H1 (cell line): ENCODE measurements at regions not wholly inside any gene's neighbourhood (a gene's known extent, or its start where the extent isn't known, plus 50 kb on each side); places are given as distances from the start of the nearest gene placed in this dataset.

Experiments
- CTCF ChIA-PET: fragments of 300-600 bp; sonication (Branson Sonifier 250); formaldehyde crosslinking; loops from one replicate; lab custom pipeline; 2021; ENCODE audit not compliant: partially characterized antibody; lab: Charles Lee
- POLR2A ChIA-PET: fragments of 300-600 bp; sonication (Branson Sonifier 250); formaldehyde crosslinking; loops from one replicate; lab custom pipeline; 2021; ENCODE audit warnings: inconsistent platforms; ENCODE audit not compliant: partially characterized antibody; lab: Charles Lee
- DNase-seq, 2 experiments: peaks; one replicate each; pipeline versions ENCODE4 v3.0.0 to v3.0.0-alpha.2; 2010 to 2022; ENCODE audit warnings: low spot score in 2 of 2, low read depth in 1 of 2, mixed read lengths in 1 of 2
- FAIRE-seq: peaks from 2 replicates; lab custom pipeline; 2011; peaks lifted over from hg19 to GRCh38; lab: Jason Lieb, UNC
- H2AFZ ChIP-seq: 2 replicates; pipeline ENCODE4 v1.8.1; 2012; ENCODE audit warnings: low read length, inconsistent platforms
- H2AK5ac ChIP-seq: 2 replicates; pipeline ENCODE4 v1.6.1; 2013; ENCODE audit warnings: low read depth, low read length
- H2BK120ac ChIP-seq: replicated peaks from 2 replicates; pipeline ENCODE3; 2013; ENCODE audit warnings: low read depth, low read length, inconsistent platforms
- H2BK12ac ChIP-seq: 2 replicates; pipeline ENCODE4 v1.6.1; 2013; ENCODE audit warnings: low read depth, low read length
- H2BK15ac ChIP-seq: 2 replicates; pipeline ENCODE4 v1.6.1; 2013; ENCODE audit warnings: low read length
- H2BK20ac ChIP-seq: 2 replicates; pipeline ENCODE4 v1.6.1; 2013; ENCODE audit warnings: low read length
- H2BK5ac ChIP-seq: 2 replicates; pipeline ENCODE4 v1.6.1; 2013; ENCODE audit warnings: low read depth, low read length
- H3K14ac ChIP-seq: 2 replicates; pipeline ENCODE4 v1.6.1; 2013; ENCODE audit warnings: inconsistent platforms; ENCODE audit not compliant: insufficient read length
- H3K18ac ChIP-seq: 2 replicates; pipeline ENCODE4 v1.6.1; 2013; ENCODE audit warnings: low read length; ENCODE audit errors: extremely low read depth
- H3K23ac ChIP-seq: 2 replicates; pipeline ENCODE4 v1.6.1; 2013; ENCODE audit warnings: inconsistent platforms; ENCODE audit not compliant: insufficient read length
- H3K23me2 ChIP-seq: 2 replicates; pipeline ENCODE4 v1.6.1; 2013; ENCODE audit warnings: low read depth, low read length
- H3K27ac ChIP-seq: 2 replicates; pipeline ENCODE4 v1.6.1; 2011; ENCODE audit warnings: low read depth, low read length, inconsistent platforms
- H3K27me3 ChIP-seq, 4 experiments: replicated peaks in 1 of 4; 1 replicate in 1 of 4; 2 replicates in 3 of 4; pipeline versions ENCODE4 v1.6.1 to v1.8.1; 2011 to 2013; ENCODE audit warnings: low read length in 3 of 4, mild to moderate bottlenecking in 3 of 4, inconsistent platforms in 2 of 4, mixed read lengths in 2 of 4, moderate library complexity in 1 of 4; ENCODE audit not compliant: control insufficient read depth in 3 of 4, insufficient read depth in 3 of 4; ENCODE audit errors: extremely low read depth in 1 of 4
- H3K36me3 ChIP-seq, 4 experiments: 2 replicates each; pipeline versions ENCODE4 v1.6.1 to v1.8.1; 2011 to 2013; ENCODE audit warnings: mild to moderate bottlenecking in 4 of 4, low read length in 3 of 4, moderate library complexity in 2 of 4, control low read depth in 1 of 4, inconsistent platforms in 1 of 4; ENCODE audit not compliant: insufficient read depth in 4 of 4, control insufficient read depth in 2 of 4
- H3K4ac ChIP-seq: replicated peaks from 2 replicates; pipeline ENCODE3; 2013; ENCODE audit warnings: low read length, low read depth, mixed read lengths, inconsistent platforms; ENCODE audit not compliant: insufficient read length
- H3K4me1 ChIP-seq, 4 experiments: replicated peaks in 1 of 4; 1 replicate in 1 of 4; 2 replicates in 3 of 4; pipeline versions ENCODE4 v1.6.1 to v1.8.1; 2011 to 2013; ENCODE audit warnings: low read length in 3 of 4, inconsistent platforms in 2 of 4, mixed read lengths in 1 of 4; ENCODE audit not compliant: insufficient read depth in 4 of 4, control insufficient read depth in 3 of 4
- H3K4me2 ChIP-seq, 2 experiments: 2 replicates each; pipeline versions ENCODE4 v1.6.1 to v1.8.1; 2011 to 2013; ENCODE audit warnings: low read depth in 2 of 2, low read length in 2 of 2, control low read depth in 1 of 2, inconsistent platforms in 1 of 2, mild to moderate bottlenecking in 1 of 2; ENCODE audit not compliant: insufficient read depth in 1 of 2
- H3K4me3 ChIP-seq, 4 experiments: fragments of 200-600, 300-600 bp in 1 of 4; sonication (generic), shearing (Covaris generic), sonication (Bioruptor Twin) in 1 of 4; 2 replicates each; pipeline versions ENCODE4 v1.5.1 to v1.8.1; 2011 to 2016; ENCODE audit warnings: low read length in 4 of 4, low read depth in 3 of 4, control low read depth in 2 of 4, inconsistent platforms in 2 of 4, mild to moderate bottlenecking in 2 of 4, mixed read lengths in 1 of 4, moderate library complexity in 1 of 4; ENCODE audit not compliant: insufficient read depth in 2 of 4; ENCODE audit errors: extremely low read depth in 1 of 4
- H3K56ac ChIP-seq: replicated peaks from 2 replicates; pipeline ENCODE3; 2013; ENCODE audit warnings: low read depth, mild to moderate bottlenecking, mixed read lengths, low read length, inconsistent platforms; ENCODE audit not compliant: insufficient read length
- H3K79me1 ChIP-seq: 2 replicates; pipeline ENCODE4 v1.6.1; 2013; ENCODE audit warnings: low read depth, low read length, control low read depth
- H3K79me2 ChIP-seq, 2 experiments: 2 replicates each; pipeline versions ENCODE4 v1.6.1 to v1.8.1; 2012 to 2013; ENCODE audit warnings: low read length in 2 of 2, mild to moderate bottlenecking in 2 of 2, inconsistent platforms in 1 of 2; ENCODE audit not compliant: insufficient read depth in 2 of 2, control insufficient read depth in 1 of 2
- H3K9ac ChIP-seq, 4 experiments: replicated peaks in 1 of 4; 1 replicate in 1 of 4; 2 replicates in 3 of 4; pipeline versions ENCODE4 v1.6.1 to v1.8.1; 2011 to 2013; ENCODE audit warnings: low read depth in 3 of 4, low read length in 3 of 4, control low read depth in 2 of 4, mild to moderate bottlenecking in 2 of 4, moderate library complexity in 2 of 4, inconsistent platforms in 1 of 4; ENCODE audit errors: extremely low read depth in 1 of 4
- H3K9me3 ChIP-seq, 2 experiments: 2 replicates each; pipeline versions ENCODE4 v1.6.1 to v1.8.1; 2012 to 2013; ENCODE audit warnings: mild to moderate bottlenecking in 2 of 2, moderate library complexity in 2 of 2, control low read depth in 1 of 2, inconsistent platforms in 1 of 2, low read depth in 1 of 2, low read length in 1 of 2, mixed read lengths in 1 of 2; ENCODE audit not compliant: insufficient read depth in 2 of 2
- H4K20me1 ChIP-seq, 2 experiments: replicated peaks in 1 of 2; 2 replicates each; pipeline versions ENCODE3 to v1.8.1; 2011 to 2013; ENCODE audit warnings: inconsistent platforms in 2 of 2, low read length in 2 of 2, mild to moderate bottlenecking in 1 of 2; ENCODE audit not compliant: insufficient read depth in 2 of 2, control insufficient read depth in 1 of 2
- H4K5ac ChIP-seq: 2 replicates; pipeline ENCODE4 v1.6.1; 2013; ENCODE audit warnings: low read length, low read depth, mixed read lengths, inconsistent platforms; ENCODE audit not compliant: insufficient read length
- H4K8ac ChIP-seq: 2 replicates; pipeline ENCODE4 v1.8.0; 2013; ENCODE audit warnings: mild to moderate bottlenecking, moderate library complexity, low read length, inconsistent platforms; ENCODE audit not compliant: insufficient read depth; ENCODE audit errors: extremely low read depth
- H4K91ac ChIP-seq: replicated peaks from 2 replicates; pipeline ENCODE3; 2013; ENCODE audit warnings: low read length, mixed read lengths, inconsistent platforms; ENCODE audit not compliant: insufficient read length
- BCL11A ChIP-seq, 2 experiments: IDR thresholded peaks; one replicate each; pipeline ENCODE4 v1.6.1; 2011; ENCODE audit warnings: low read depth in 2 of 2, low read length in 2 of 2, mild to moderate bottlenecking in 2 of 2
- BRCA1 ChIP-seq: IDR thresholded peaks from 2 replicates; pipeline ENCODE4 v1.6.1; 2012; ENCODE audit warnings: low read depth, low read length, improper control_type of control experiment
- CBX5 ChIP-seq: fragments of 300-800, 300-1000 bp; sonication (generic); IDR thresholded peaks from 2 replicates; pipeline ENCODE4 v1.7.1; 2016; ENCODE audit warnings: antibody characterized with exemption, low read length, low read depth
- CBX8 ChIP-seq: fragments of 300-800, 300-1000 bp; sonication (generic); IDR thresholded peaks from 2 replicates; pipeline ENCODE4 v1.7.1; 2016; ENCODE audit warnings: low read depth, low read length, borderline replicate concordance
- CHD1 ChIP-seq: IDR thresholded peaks from 2 replicates; pipeline ENCODE4 v1.6.1; 2012; ENCODE audit warnings: low read depth, low read length, improper control_type of control experiment
- EP300 ChIP-seq, 2 experiments: IDR thresholded peaks; 1 replicate in 1 of 2; 2 replicates in 1 of 2; pipeline ENCODE4 v1.6.1; 2011 to 2012; ENCODE audit warnings: low read depth in 2 of 2, low read length in 2 of 2, mild to moderate bottlenecking in 2 of 2, borderline replicate concordance in 1 of 2, inconsistent platforms in 1 of 2, moderate library complexity in 1 of 2
- GTF2F1 ChIP-seq: IDR thresholded peaks from 2 replicates; pipeline ENCODE4 v1.6.1; 2012; ENCODE audit warnings: low read depth, low read length, improper control_type of control experiment, borderline replicate concordance
- POU5F1 ChIP-seq: IDR thresholded peaks from 2 replicates; pipeline ENCODE4 v1.6.1; 2011; ENCODE audit warnings: low read depth, mild to moderate bottlenecking, low read length, moderate library complexity
- RAD21 ChIP-seq, 2 experiments: IDR thresholded peaks in 1 of 2; conservative IDR thresholded peaks in 1 of 2; 2 replicates each; pipeline ENCODE4 v1.6.1; 2011; ENCODE audit warnings: low read depth in 2 of 2, low read length in 2 of 2, improper control_type of control experiment in 1 of 2, inconsistent platforms in 1 of 2, mild to moderate bottlenecking in 1 of 2, moderate library complexity in 1 of 2
- SP1 ChIP-seq: IDR thresholded peaks from 2 replicates; pipeline ENCODE4 v1.6.1; 2011; ENCODE audit warnings: low read depth, low read length
- SP2 ChIP-seq: IDR thresholded peaks from 2 replicates; pipeline ENCODE4 v1.6.1; 2012; ENCODE audit warnings: mild to moderate bottlenecking, low read length, inconsistent platforms
- YY1 ChIP-seq: IDR thresholded peaks from 2 replicates; pipeline ENCODE4 v1.6.1; 2011; ENCODE audit warnings: low read depth, mild to moderate bottlenecking, low read length
- WGBS, 2 experiments: shearing (Covaris generic) in 1 of 2; methylation state at CpG; one replicate each; pipeline versions ENCODE4 v1.1.6 to v1.1.7; 2013 to 2015; ENCODE audit warnings: low lambda C conversion rate in 2 of 2, mixed read lengths in 2 of 2, inconsistent platforms in 1 of 2, low coverage in 1 of 2, missing lambda C conversion rate in 1 of 2; ENCODE audit not compliant: insufficient replicate concordance in 2 of 2, insufficient coverage in 1 of 2, insufficient read length in 1 of 2; ENCODE audit errors: extremely low coverage in 1 of 2, missing lambda C conversion rate in 1 of 2; 5-methylcytosine and 5-hydroxymethylcytosine counted together

GRCh38 chr10:125262409-125262808 is 102.0 kb upstream of the CTBP2 start:
- no peak overlapping the region for H3K56ac ChIP-seq
- POLR2A ChIA-PET = interaction anchor here (1.1 kb wide), 1 partner anchor 94 kb away, joined by 3 read pairs; no protein-coding TSS in a partner anchor
- no peak overlapping the region for H2AFZ ChIP-seq
- no peak overlapping the region for H4K91ac ChIP-seq
- no peak overlapping the region for H4K8ac ChIP-seq
- peaks cover 0 to 2% (median 0%) of the 10 kb centered on the region in 4 experiments; a peak in 2 of 7 replicates for H3K4me1 ChIP-seq
- H2BK20ac ChIP-seq = no peak overlapping the region
- no peak overlapping the region for H2BK120ac ChIP-seq
- no peaks in the 10 kb centered on the region for H3K9me3 ChIP-seq
- H4K20me1 ChIP-seq = no peaks in the 10 kb centered on the region
- no peak overlapping the region for H3K9ac ChIP-seq
- DNase-seq = no peak
- no peaks in the 10 kb centered on the region for H3K79me2 ChIP-seq
- no peak overlapping the region for H3K23ac ChIP-seq
- no peak overlapping the region for H2BK5ac ChIP-seq
- no peak overlapping the region for H4K5ac ChIP-seq
- no peak overlapping the region for H2BK12ac ChIP-seq
- H3K14ac ChIP-seq = no peak overlapping the region
- no peaks in the 10 kb centered on the region for H3K27me3 ChIP-seq
- CTCF ChIA-PET = no interaction called here
- H3K4me2 ChIP-seq = no peak overlapping the region
- no peaks in the 10 kb centered on the region for H3K36me3 ChIP-seq
- H3K79me1 ChIP-seq = no peaks in the 10 kb centered on the region
- TF ChIP-seq YY1 (no peak), RAD21 (IDR thresholded peaks at IDR 0.05 in 1 of 2, conservative IDR thresholded peaks at IDR 0.05 in 1 of 2; ENCODE audit: low read depth in 2 of 2, low read length in 2 of 2) (no peak), SP1 (no peak), POU5F1 (no peak), CBX8 (no peak), SP2 (no peak), BCL11A (IDR thresholded peaks at IDR 0.05; ENCODE audit: low read depth in 2 of 2, low read length in 2 of 2) (no peak), GTF2F1 (no peak), CHD1 (no peak), CBX5 (no peak), EP300 (IDR thresholded peaks at IDR 0.05; ENCODE audit: borderline replicate concordance in 1 of 2, low read depth in 2 of 2, low read length in 2 of 2) (no peak), BRCA1 (no peak)
- no peaks in the 10 kb centered on the region for H3K23me2 ChIP-seq
- H2BK15ac ChIP-seq = no peak overlapping the region
- H3K27ac ChIP-seq = no peak overlapping the region
- H2AK5ac ChIP-seq = no peak overlapping the region
- H3K4ac ChIP-seq = no peak overlapping the region
- no peak for FAIRE-seq
- no peak overlapping the region for H3K4me3 ChIP-seq
- 94% methylated on average over 6 of the region's 6 CpGs; no CpG with 5 or more reads in 1 of the 2 experiments for WGBS, 2 experiments
- no peak overlapping the region for H3K18ac ChIP-seq
